B cell (primary cell): ENCODE measurements at regions not wholly inside any gene's neighbourhood (a gene's known extent, or its start where the extent isn't known, plus 50 kb on each side); places are given as distances from the start of the nearest gene placed in this dataset.
"Not testable (repeated sequence)": the region's sequence is repeated elsewhere in the genome, so short reads cannot be mapped to it uniquely, and the experiment has no call there.

Experiments
- ATAC-seq: fragments of 200-7000 bp; cut with Tn5 transposase; one replicate; pipeline ENCODE4 v1.10.0; 2021; ENCODE audit warnings: low read depth, mild to moderate bottlenecking, moderate number of reproducible peaks, moderate library complexity
- CTCF ChIA-PET: fragments of 350-600 bp; sonication (Branson Sonifier 250); formaldehyde crosslinking; loops from one replicate; lab custom pipeline; 2021; ENCODE audit warnings: antibody characterized with exemption, inconsistent platforms; lab: Charles Lee
- POLR2A ChIA-PET: fragments of 350-600 bp; sonication (Branson Sonifier 250); formaldehyde crosslinking; loops from one replicate; lab custom pipeline; 2021; ENCODE audit warnings: antibody characterized with exemption; lab: Charles Lee
- DNase-seq: peaks from one replicate; pipeline ENCODE4 v3.0.0; 2013
- H2AFZ ChIP-seq: 2 replicates; pipeline ENCODE4 v1.6.1; 2012; ENCODE audit warnings: mild to moderate bottlenecking, low read depth, low read length; ENCODE audit not compliant: insufficient read depth, poor library complexity, severe bottlenecking
- H3K27ac ChIP-seq, 2 donors: 1 replicate in 1 of 2; 2 replicates in 1 of 2; pipeline ENCODE4 v1.5.1; 2012 to 2013; ENCODE audit warnings: low read length in 2 of 2, mild to moderate bottlenecking in 2 of 2, moderate library complexity in 1 of 2
- H3K27me3 ChIP-seq, 4 experiments: fragments of 200-600 bp in 1 of 4; sonication (generic) in 1 of 4; replicated peaks in 1 of 4; 1 replicate in 2 of 4; 2 replicates in 2 of 4; pipeline versions ENCODE4 v1.6.1 to v1.7.0; 2013 to 2016; ENCODE audit warnings: low read length in 3 of 4, mild to moderate bottlenecking in 2 of 4, mixed read lengths in 1 of 4, moderate library complexity in 1 of 4; ENCODE audit not compliant: insufficient read depth in 4 of 4, control insufficient read depth in 3 of 4; ENCODE audit errors: control extremely low read depth in 1 of 4
- H3K36me3 ChIP-seq, 2 experiments: replicated peaks in 1 of 2; 1 replicate in 1 of 2; 2 replicates in 1 of 2; pipeline versions ENCODE4 v1.6.1 to v1.7.1; 2013; ENCODE audit warnings: low read length in 1 of 2; ENCODE audit not compliant: insufficient read depth in 2 of 2, control insufficient read depth in 1 of 2; ENCODE audit errors: control extremely low read depth in 1 of 2, extremely low read depth in 1 of 2
- H3K4me1 ChIP-seq, 2 donors: fragments of 200-600 bp in 1 of 2; sonication (generic) in 1 of 2; 1 replicate in 1 of 2; 2 replicates in 1 of 2; pipeline versions ENCODE4 v1.5.1 to v1.6.1; 2013 to 2017; ENCODE audit warnings: low read length in 2 of 2; ENCODE audit not compliant: control insufficient read depth in 2 of 2, insufficient read depth in 2 of 2
- H3K4me2 ChIP-seq: replicated peaks from 2 replicates; pipeline ENCODE3; 2012; ENCODE audit warnings: mild to moderate bottlenecking, low read depth, low read length; ENCODE audit not compliant: poor library complexity, severe bottlenecking
- H3K4me3 ChIP-seq, 5 experiments: fragments of 200-600 bp in 1 of 5; sonication (generic) in 1 of 5; 1 replicate in 3 of 5; 2 replicates in 2 of 5; pipeline versions ENCODE4 v1.5.1 to v1.7.0; 2011 to 2016; ENCODE audit warnings: low read length in 4 of 5, mild to moderate bottlenecking in 4 of 5, low read depth in 2 of 5, control low read depth in 1 of 5, moderate library complexity in 1 of 5; ENCODE audit not compliant: insufficient read depth in 1 of 5; ENCODE audit errors: control extremely low read depth in 1 of 5, extremely low read depth in 1 of 5
- H3K79me2 ChIP-seq: fragments of 200-600 bp; sonication (generic); one replicate; pipeline ENCODE4 v1.6.0; 2016; ENCODE audit warnings: low read length; ENCODE audit not compliant: control insufficient read depth, insufficient read depth
- H3K9ac ChIP-seq: fragments of 200-600 bp; sonication (generic); 2 replicates; pipeline ENCODE4 v1.6.1; 2017; ENCODE audit warnings: mild to moderate bottlenecking, low read length, moderate library complexity
- H3K9me3 ChIP-seq, 3 donors: one replicate each; pipeline versions ENCODE4 v1.6.1 to v1.7.1; 2013; ENCODE audit warnings: low read length in 2 of 3; ENCODE audit not compliant: control insufficient read depth in 2 of 3, insufficient read depth in 1 of 3; ENCODE audit errors: control extremely low read depth in 1 of 3
- H4K20me1 ChIP-seq: 2 replicates; pipeline ENCODE4 v1.6.0; 2012; ENCODE audit warnings: mild to moderate bottlenecking, low read length; ENCODE audit not compliant: insufficient read depth, control insufficient read depth, poor library complexity, severe bottlenecking
- H3K27ac Mint-ChIP-seq: one replicate; pipeline ENCODE4 v1.8.0; 2021; ENCODE audit warnings: mixed read lengths
- H3K27me3 Mint-ChIP-seq: one replicate; pipeline ENCODE4 v1.8.0; 2021; ENCODE audit warnings: mixed read lengths
- H3K4me1 Mint-ChIP-seq: one replicate; pipeline ENCODE4 v1.8.0; 2021; ENCODE audit warnings: mixed read lengths
- H3K4me3 Mint-ChIP-seq: one replicate; pipeline ENCODE4 v1.8.0; 2021; ENCODE audit warnings: mixed read lengths
- H3K9me3 Mint-ChIP-seq: one replicate; pipeline ENCODE4 v1.8.0; 2022; ENCODE audit warnings: mixed read lengths; ENCODE audit not compliant: insufficient read depth
- CTCF ChIP-seq: fragments of 200-600 bp; IDR thresholded peaks from one replicate; pipeline ENCODE4 v1.8.0; 2022; ENCODE audit warnings: antibody characterized with exemption, mild to moderate bottlenecking
- EZH2 ChIP-seq: IDR thresholded peaks from 2 replicates; pipeline ENCODE4 v1.6.1; 2012; ENCODE audit warnings: borderline replicate concordance, low read depth, mild to moderate bottlenecking, moderate library complexity, low read length; ENCODE audit not compliant: insufficient read depth, poor library complexity, severe bottlenecking
- WGBS: methylation state at CpG from one replicate; pipeline ENCODE4 v1.1.5; 2013; ENCODE audit warnings: missing lambda C conversion rate; ENCODE audit not compliant: insufficient coverage; 5-methylcytosine and 5-hydroxymethylcytosine counted together
- intact Hi-C: fragments of 100-400 bp; cut with micrococcal nuclease; formaldehyde crosslinking; loops from one replicate; pipeline ENCODE4 v1.10.0; 2022

- H3K36me3 ChIP-seq = no peaks in the 10 kb centered on the region
- no peak overlapping the region for H3K9ac ChIP-seq
- no peak for ATAC-seq
- H3K4me2 ChIP-seq = no peak overlapping the region
- H4K20me1 ChIP-seq = no peaks in the 10 kb centered on the region
- no peaks in the 10 kb centered on the region for H3K9me3 ChIP-seq
- no peak overlapping the region for H2AFZ ChIP-seq
- no peaks in the 10 kb centered on the region for H3K9me3 Mint-ChIP-seq
- intact Hi-C loops = no loop called here
- no peaks in the 10 kb centered on the region for H3K79me2 ChIP-seq
- H3K4me1 ChIP-seq = no peaks in the 10 kb centered on the region
- CTCF ChIA-PET = no interaction called here
- H3K4me3 Mint-ChIP-seq = no peak overlapping the region
- no peak for TF ChIP-seq CTCF
- TF ChIP-seq EZH2 = no peak
- no peak overlapping the region for H3K27ac ChIP-seq
- no peak for DNase-seq
- H3K27me3 Mint-ChIP-seq = no peaks in the 10 kb centered on the region
- WGBS = no CpG with 5 or more reads among the region's 2 CpGs
- POLR2A ChIA-PET = no interaction called here
- no peak overlapping the region for H3K4me3 ChIP-seq
- H3K4me1 Mint-ChIP-seq = no peaks in the 10 kb centered on the region
- H3K27me3 ChIP-seq = no peaks in the 10 kb centered on the region
- no peak overlapping the region for H3K27ac Mint-ChIP-seq
Observed at GRCh38 chr6:147958683-147959082, 384.0 kb upstream of the SASH1 start.

- POLR2A ChIA-PET = no interaction called here
- WGBS = 100% methylated on average over 1 of the region's 2 CpGs
- Histone ChIP-seq H3K4me1 (no peaks in the 10 kb centered on the region), H3K9ac (no peak overlapping the region), H3K36me3 (no peaks in the 10 kb centered on the region), H3K9me3 (no peaks in the 10 kb centered on the region), H2AFZ (no peak overlapping the region), H3K27ac (no peak overlapping the region), H3K79me2 (no peaks in the 10 kb centered on the region), H3K4me3 (no peak overlapping the region), H3K4me2 (no peak overlapping the region), H4K20me1 (no peaks in the 10 kb centered on the region), H3K27me3 (no peaks in the 10 kb centered on the region)
- intact Hi-C loops = no loop called here
- no peaks in the 10 kb centered on the region for H3K27me3 Mint-ChIP-seq
- ATAC-seq (no peak), DNase-seq (no peak)
- H3K9me3 Mint-ChIP-seq = peaks cover 3% of the 10 kb centered on the region
- no peaks in the 10 kb centered on the region for H3K4me1 Mint-ChIP-seq
- CTCF ChIA-PET = no interaction called here
- TF ChIP-seq EZH2 = no peak
- TF ChIP-seq CTCF = no peak
- H3K27ac Mint-ChIP-seq = no peak overlapping the region
- H3K4me3 Mint-ChIP-seq = no peak overlapping the region
Observed at GRCh38 chr6:147961481-147962141, 381.0 kb upstream of the SASH1 start.

DNA sequence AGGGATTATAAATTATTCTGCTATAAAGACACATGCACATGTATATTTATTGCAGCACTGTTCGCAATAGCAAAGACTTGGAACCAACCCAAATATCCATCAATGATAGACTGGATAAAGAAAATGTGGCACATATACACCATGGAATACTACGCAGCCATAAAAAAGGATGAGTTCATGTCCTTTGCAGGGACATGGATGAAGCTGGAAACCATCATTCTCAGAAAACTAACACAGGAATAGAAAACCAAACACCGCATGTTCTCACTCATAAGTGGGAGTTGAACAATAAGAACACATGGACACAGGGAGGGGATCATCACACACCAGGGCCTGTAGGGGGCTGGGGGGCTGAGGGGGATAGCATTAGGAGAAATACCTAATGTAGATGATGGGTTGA lies 377.2 kb upstream of the SASH1 start:
- H3K27me3 ChIP-seq, H2AFZ ChIP-seq, H3K4me3 Mint-ChIP-seq, DNase-seq, H3K4me1 Mint-ChIP-seq, H4K20me1 ChIP-seq, H3K27ac ChIP-seq, H3K36me3 ChIP-seq, H3K9me3 Mint-ChIP-seq, ATAC-seq, H3K4me1 ChIP-seq, H3K27me3 Mint-ChIP-seq, H3K9me3 ChIP-seq, POLR2A ChIA-PET, H3K4me3 ChIP-seq, H3K9ac ChIP-seq, H3K4me2 ChIP-seq, H3K27ac Mint-ChIP-seq, intact Hi-C loops, H3K79me2 ChIP-seq, CTCF ChIA-PET: not testable (repeated sequence)
- WGBS = no CpG with 5 or more reads among the region's 3 CpGs
